ENCODE measurements at regions not wholly inside any gene's neighbourhood (a gene's known extent, or its start where the extent isn't known, plus 50 kb on each side); places are given as distances from the start of the nearest gene placed in this dataset.

GRCh38 chr2:226652369-226652768, 147.3 kb downstream of the IRS1 start:
- peaks cover 19% of the 10 kb centered on the region for H3K4me1 ChIP-seq (ENCODE audit: control insufficient read depth, insufficient read depth, low read length)
- no peak overlapping the region; the same call in 1 of the 2 replicates for H3K27ac ChIP-seq (ENCODE audit: extremely low read depth, low read depth, low read length)
- H3K4me3 ChIP-seq (ENCODE audit: low read depth, low read length) = no peak overlapping the region
- CTCF ChIA-PET = interaction anchor here (0.6 to 1.1 kb wide), 6 partner anchors 9 to 533 kb away, joined by 3 to 5 read pairs (median 4); no protein-coding TSS in a partner anchor
- POLR2A ChIA-PET = interaction anchor here (1.0 kb wide), 2 partner anchors 9 to 22 kb away, joined by 3 to 4 read pairs; no protein-coding TSS in a partner anchor
- TF ChIP-seq ZNF624 (tag by site-specific recombination; IDR thresholded peaks at IDR 0.05) (no peak), ZNF555 (tag by site-specific recombination; conservative IDR thresholded peaks at IDR 0.05) (no peak), ZSCAN18 (tag by site-specific recombination; IDR thresholded peaks at IDR 0.05) (no peak), SP3 (tag by site-specific recombination; IDR thresholded peaks at IDR 0.05) (no peak), SALL2 (tag by site-specific recombination; IDR thresholded peaks at IDR 0.05; ENCODE audit: borderline replicate concordance) (no peak), ZNF704 (tag by site-specific recombination; IDR thresholded peaks at IDR 0.05) (no peak), KLF10 (tag by site-specific recombination; IDR thresholded peaks at IDR 0.05) (no peak)
- H3K9me3 ChIP-seq (ENCODE audit: control insufficient read depth, insufficient read depth, low read depth, low read length) = no peaks in the 10 kb centered on the region
- H3K36me3 ChIP-seq (ENCODE audit: control insufficient read depth in 2 of 2, insufficient read depth in 1 of 2, low read length in 2 of 2) = no peaks in the 10 kb centered on the region

GRCh38 chr2:226649871-226650660, 149.6 kb downstream of the IRS1 start:
- ChIA-PET POLR2A (no interaction called here), CTCF (interaction anchor here (0.7 kb wide), 1 partner anchor 376 kb away, joined by 3 read pairs; no protein-coding TSS in a partner anchor)
- H3K36me3 ChIP-seq (ENCODE audit: control insufficient read depth in 2 of 2, insufficient read depth in 1 of 2, low read length in 2 of 2) = no peaks in the 10 kb centered on the region
- H3K4me1 ChIP-seq (ENCODE audit: control insufficient read depth, insufficient read depth, low read length) = peaks cover 12% of the 10 kb centered on the region
- no peaks in the 10 kb centered on the region for H3K9me3 ChIP-seq (ENCODE audit: control insufficient read depth, insufficient read depth, low read depth, low read length)
- H3K27ac ChIP-seq (ENCODE audit: extremely low read depth, low read depth, low read length) = peak overlapping the region; percentile 88
- H3K4me3 ChIP-seq (ENCODE audit: low read depth, low read length) = no peak overlapping the region
- TF ChIP-seq WT1 (tag by site-specific recombination; IDR thresholded peaks at IDR 0.05) (no peak), OSR2 (tag by site-specific recombination; IDR thresholded peaks at IDR 0.05) (0 out of 2 replicates have a peak, but pooled peaks have one; percentile 16), GLIS1 (tag by site-specific recombination; IDR thresholded peaks at IDR 0.05) (peak; percentile 34; the same call in 1 of the 2 replicates), GLIS2 (tag by site-specific recombination; IDR thresholded peaks at IDR 0.05) (no peak), ZNF530 (tag by site-specific recombination; IDR thresholded peaks at IDR 0.05; ENCODE audit: low read depth) (0 out of 2 replicates have a peak, but pooled peaks have one; percentile 12), PRDM4 (tag by site-specific recombination; IDR thresholded peaks at IDR 0.05) (peak; percentile 96), HOXD13 (CRISPR knock-in tag; IDR thresholded peaks at IDR 0.05; ENCODE audit: borderline replicate concordance) (peak; percentile 39; the same call in 1 of the 2 replicates), ZNF433 (tag by site-specific recombination; IDR thresholded peaks at IDR 0.05; ENCODE audit: low read depth) (no peak), TRIM28 (IDR thresholded peaks at IDR 0.05; ENCODE audit: borderline replicate concordance, low read length) (peak; percentile 85; the same call in 1 of the 2 replicates), PRDM10 (tag by site-specific recombination; IDR thresholded peaks at IDR 0.05) (peak; percentile 63), FEZF1 (tag by site-specific recombination; IDR thresholded peaks at IDR 0.05) (peak; percentile 82), ZNF518A (tag by site-specific recombination; conservative IDR thresholded peaks at IDR 0.05; ENCODE audit: low read depth) (peak; percentile 67; the same call in 1 of the 2 replicates)
